B cell (primary cell): ENCODE measurements at regions not wholly inside any gene's neighbourhood (a gene's known extent, or its start where the extent isn't known, plus 50 kb on each side); places are given as distances from the start of the nearest gene placed in this dataset.

ENCODE experiments used
- ATAC-seq: fragments of 200-7000 bp; cut with Tn5 transposase; one replicate; pipeline ENCODE4 v1.10.0; 2021; ENCODE audit warnings: low read depth, mild to moderate bottlenecking, moderate number of reproducible peaks, moderate library complexity
- CTCF ChIA-PET: fragments of 350-600 bp; sonication (Branson Sonifier 250); formaldehyde crosslinking; loops from one replicate; lab custom pipeline; 2021; ENCODE audit warnings: antibody characterized with exemption, inconsistent platforms; lab: Charles Lee
- POLR2A ChIA-PET: fragments of 350-600 bp; sonication (Branson Sonifier 250); formaldehyde crosslinking; loops from one replicate; lab custom pipeline; 2021; ENCODE audit warnings: antibody characterized with exemption; lab: Charles Lee
- DNase-seq: peaks from one replicate; pipeline ENCODE4 v3.0.0; 2013
- H2AFZ ChIP-seq: 2 replicates; pipeline ENCODE4 v1.6.1; 2012; ENCODE audit warnings: mild to moderate bottlenecking, low read depth, low read length; ENCODE audit not compliant: insufficient read depth, poor library complexity, severe bottlenecking
- H3K27ac ChIP-seq, 2 donors: 1 replicate in 1 of 2; 2 replicates in 1 of 2; pipeline ENCODE4 v1.5.1; 2012 to 2013; ENCODE audit warnings: low read length in 2 of 2, mild to moderate bottlenecking in 2 of 2, moderate library complexity in 1 of 2
- H3K27me3 ChIP-seq, 4 experiments: fragments of 200-600 bp in 1 of 4; sonication (generic) in 1 of 4; replicated peaks in 1 of 4; 1 replicate in 2 of 4; 2 replicates in 2 of 4; pipeline versions ENCODE4 v1.6.1 to v1.7.0; 2013 to 2016; ENCODE audit warnings: low read length in 3 of 4, mild to moderate bottlenecking in 2 of 4, mixed read lengths in 1 of 4, moderate library complexity in 1 of 4; ENCODE audit not compliant: insufficient read depth in 4 of 4, control insufficient read depth in 3 of 4; ENCODE audit errors: control extremely low read depth in 1 of 4
- H3K36me3 ChIP-seq, 2 experiments: replicated peaks in 1 of 2; 1 replicate in 1 of 2; 2 replicates in 1 of 2; pipeline versions ENCODE4 v1.6.1 to v1.7.1; 2013; ENCODE audit warnings: low read length in 1 of 2; ENCODE audit not compliant: insufficient read depth in 2 of 2, control insufficient read depth in 1 of 2; ENCODE audit errors: control extremely low read depth in 1 of 2, extremely low read depth in 1 of 2
- H3K4me1 ChIP-seq, 2 donors: fragments of 200-600 bp in 1 of 2; sonication (generic) in 1 of 2; 1 replicate in 1 of 2; 2 replicates in 1 of 2; pipeline versions ENCODE4 v1.5.1 to v1.6.1; 2013 to 2017; ENCODE audit warnings: low read length in 2 of 2; ENCODE audit not compliant: control insufficient read depth in 2 of 2, insufficient read depth in 2 of 2
- H3K4me2 ChIP-seq: replicated peaks from 2 replicates; pipeline ENCODE3; 2012; ENCODE audit warnings: mild to moderate bottlenecking, low read depth, low read length; ENCODE audit not compliant: poor library complexity, severe bottlenecking
- H3K4me3 ChIP-seq, 5 experiments: fragments of 200-600 bp in 1 of 5; sonication (generic) in 1 of 5; 1 replicate in 3 of 5; 2 replicates in 2 of 5; pipeline versions ENCODE4 v1.5.1 to v1.7.0; 2011 to 2016; ENCODE audit warnings: low read length in 4 of 5, mild to moderate bottlenecking in 4 of 5, low read depth in 2 of 5, control low read depth in 1 of 5, moderate library complexity in 1 of 5; ENCODE audit not compliant: insufficient read depth in 1 of 5; ENCODE audit errors: control extremely low read depth in 1 of 5, extremely low read depth in 1 of 5
- H3K79me2 ChIP-seq: fragments of 200-600 bp; sonication (generic); one replicate; pipeline ENCODE4 v1.6.0; 2016; ENCODE audit warnings: low read length; ENCODE audit not compliant: control insufficient read depth, insufficient read depth
- H3K9ac ChIP-seq: fragments of 200-600 bp; sonication (generic); 2 replicates; pipeline ENCODE4 v1.6.1; 2017; ENCODE audit warnings: mild to moderate bottlenecking, low read length, moderate library complexity
- H3K9me3 ChIP-seq, 3 donors: one replicate each; pipeline versions ENCODE4 v1.6.1 to v1.7.1; 2013; ENCODE audit warnings: low read length in 2 of 3; ENCODE audit not compliant: control insufficient read depth in 2 of 3, insufficient read depth in 1 of 3; ENCODE audit errors: control extremely low read depth in 1 of 3
- H4K20me1 ChIP-seq: 2 replicates; pipeline ENCODE4 v1.6.0; 2012; ENCODE audit warnings: mild to moderate bottlenecking, low read length; ENCODE audit not compliant: insufficient read depth, control insufficient read depth, poor library complexity, severe bottlenecking
- H3K27ac Mint-ChIP-seq: one replicate; pipeline ENCODE4 v1.8.0; 2021; ENCODE audit warnings: mixed read lengths
- H3K27me3 Mint-ChIP-seq: one replicate; pipeline ENCODE4 v1.8.0; 2021; ENCODE audit warnings: mixed read lengths
- H3K4me1 Mint-ChIP-seq: one replicate; pipeline ENCODE4 v1.8.0; 2021; ENCODE audit warnings: mixed read lengths
- H3K4me3 Mint-ChIP-seq: one replicate; pipeline ENCODE4 v1.8.0; 2021; ENCODE audit warnings: mixed read lengths
- H3K9me3 Mint-ChIP-seq: one replicate; pipeline ENCODE4 v1.8.0; 2022; ENCODE audit warnings: mixed read lengths; ENCODE audit not compliant: insufficient read depth
- EZH2 ChIP-seq: IDR thresholded peaks from 2 replicates; pipeline ENCODE4 v1.6.1; 2012; ENCODE audit warnings: borderline replicate concordance, low read depth, mild to moderate bottlenecking, moderate library complexity, low read length; ENCODE audit not compliant: insufficient read depth, poor library complexity, severe bottlenecking
- WGBS: methylation state at CpG from one replicate; pipeline ENCODE4 v1.1.5; 2013; ENCODE audit warnings: missing lambda C conversion rate; ENCODE audit not compliant: insufficient coverage; 5-methylcytosine and 5-hydroxymethylcytosine counted together
- intact Hi-C: fragments of 100-400 bp; cut with micrococcal nuclease; formaldehyde crosslinking; loops from one replicate; pipeline ENCODE4 v1.10.0; 2022
- TF ChIP-seq, protein P1 (sequence below): fragments of 200-600 bp; IDR thresholded peaks from one replicate; pipeline ENCODE4 v1.8.0; 2022; ENCODE audit warnings: antibody characterized with exemption, mild to moderate bottlenecking

DNA sequence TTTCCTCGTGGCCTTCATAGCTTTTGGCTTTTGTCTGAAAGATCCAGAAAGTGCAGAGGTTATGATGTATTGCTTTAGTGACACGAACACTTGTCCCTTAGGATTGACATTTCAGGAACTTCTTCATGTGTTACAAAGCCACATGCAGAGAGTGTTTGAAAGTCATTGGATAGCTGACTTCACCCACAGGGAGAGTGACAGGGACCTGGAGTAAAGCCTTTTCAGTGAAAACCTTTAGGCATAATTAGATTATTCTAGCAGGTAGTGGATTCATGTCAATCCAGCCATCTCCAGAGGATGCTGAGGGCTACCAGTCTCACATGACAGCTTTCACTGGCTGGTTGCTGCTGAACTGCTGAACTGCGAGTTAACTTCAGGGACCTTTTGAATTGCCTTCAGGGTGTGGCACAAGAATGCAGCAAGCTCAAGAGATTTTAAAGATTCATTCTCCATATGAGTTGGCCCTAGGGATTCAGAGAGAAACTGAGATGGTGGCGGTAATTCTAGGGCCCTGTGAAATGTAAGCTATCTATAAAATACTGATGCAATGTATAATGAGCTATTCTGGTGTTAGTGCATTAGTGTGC is 267.0 kb upstream of the GOLIM4 start:
- WGBS: 83% methylated on average over 1 of the region's 4 CpGs
- intact Hi-C loops: no loop called here
- no peaks in the 10 kb centered on the region for H3K9me3 Mint-ChIP-seq
- no peaks in the 10 kb centered on the region for H3K4me1 ChIP-seq
- H2AFZ ChIP-seq: no peak overlapping the region
- ATAC-seq (no peak), DNase-seq (no peak)
- no peak overlapping the region for H3K9ac ChIP-seq
- no peaks in the 10 kb centered on the region for H3K27me3 Mint-ChIP-seq
- no peak overlapping the region for H3K27ac Mint-ChIP-seq
- no peaks in the 10 kb centered on the region for H3K9me3 ChIP-seq
- H3K4me3 Mint-ChIP-seq: no peak overlapping the region
- TF ChIP-seq, protein P1, sequence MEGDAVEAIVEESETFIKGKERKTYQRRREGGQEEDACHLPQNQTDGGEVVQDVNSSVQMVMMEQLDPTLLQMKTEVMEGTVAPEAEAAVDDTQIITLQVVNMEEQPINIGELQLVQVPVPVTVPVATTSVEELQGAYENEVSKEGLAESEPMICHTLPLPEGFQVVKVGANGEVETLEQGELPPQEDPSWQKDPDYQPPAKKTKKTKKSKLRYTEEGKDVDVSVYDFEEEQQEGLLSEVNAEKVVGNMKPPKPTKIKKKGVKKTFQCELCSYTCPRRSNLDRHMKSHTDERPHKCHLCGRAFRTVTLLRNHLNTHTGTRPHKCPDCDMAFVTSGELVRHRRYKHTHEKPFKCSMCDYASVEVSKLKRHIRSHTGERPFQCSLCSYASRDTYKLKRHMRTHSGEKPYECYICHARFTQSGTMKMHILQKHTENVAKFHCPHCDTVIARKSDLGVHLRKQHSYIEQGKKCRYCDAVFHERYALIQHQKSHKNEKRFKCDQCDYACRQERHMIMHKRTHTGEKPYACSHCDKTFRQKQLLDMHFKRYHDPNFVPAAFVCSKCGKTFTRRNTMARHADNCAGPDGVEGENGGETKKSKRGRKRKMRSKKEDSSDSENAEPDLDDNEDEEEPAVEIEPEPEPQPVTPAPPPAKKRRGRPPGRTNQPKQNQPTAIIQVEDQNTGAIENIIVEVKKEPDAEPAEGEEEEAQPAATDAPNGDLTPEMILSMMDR: no peak
- TF ChIP-seq EZH2: no peak
- H3K4me3 ChIP-seq: no peak overlapping the region
- ChIA-PET POLR2A (no interaction called here), CTCF (no interaction called here)
- H3K4me1 Mint-ChIP-seq: no peaks in the 10 kb centered on the region
- no peaks in the 10 kb centered on the region for H4K20me1 ChIP-seq
- no peaks in the 10 kb centered on the region for H3K36me3 ChIP-seq
- H3K27me3 ChIP-seq: no peaks in the 10 kb centered on the region
- no peak overlapping the region for H3K4me2 ChIP-seq
- no peaks in the 10 kb centered on the region for H3K79me2 ChIP-seq
- H3K27ac ChIP-seq: no peak overlapping the region

DNA sequence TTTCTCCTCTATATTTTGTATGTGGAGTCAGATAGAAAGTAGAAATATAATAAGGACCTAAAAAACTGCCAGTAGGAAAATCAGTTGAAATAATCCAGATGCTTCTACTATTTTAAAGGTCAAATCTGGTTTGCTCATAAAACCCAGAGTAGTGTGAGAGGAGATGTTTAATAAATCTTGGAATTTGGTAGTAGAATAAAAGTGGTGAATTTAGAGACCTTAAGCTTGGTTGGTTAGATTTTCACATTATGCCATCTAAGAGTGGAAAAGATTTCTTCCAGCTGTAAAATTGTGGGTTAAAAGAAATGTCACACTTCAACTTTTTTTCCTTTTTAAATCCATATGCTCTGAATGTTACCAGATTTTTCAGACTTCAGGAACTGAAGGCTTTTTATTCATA is 266.4 kb upstream of the GOLIM4 start:
- H3K27ac ChIP-seq: no peak overlapping the region
- no peaks in the 10 kb centered on the region for H3K27me3 ChIP-seq
- TF ChIP-seq, protein P1: no peak
- TF ChIP-seq EZH2: no peak
- H3K4me2 ChIP-seq: no peak overlapping the region
- Mint-ChIP-seq H3K9me3 (no peaks in the 10 kb centered on the region), H3K4me1 (no peaks in the 10 kb centered on the region), H3K27me3 (no peaks in the 10 kb centered on the region), H3K27ac (no peak overlapping the region), H3K4me3 (no peak overlapping the region)
- intact Hi-C loops: no loop called here
- no peaks in the 10 kb centered on the region for H3K79me2 ChIP-seq
- ChIA-PET POLR2A (no interaction called here), CTCF (no interaction called here)
- DNase-seq: no peak
- H3K4me1 ChIP-seq: no peaks in the 10 kb centered on the region
- H2AFZ ChIP-seq: no peak overlapping the region
- no peak overlapping the region for H3K4me3 ChIP-seq
- H4K20me1 ChIP-seq: no peaks in the 10 kb centered on the region
- no peaks in the 10 kb centered on the region for H3K36me3 ChIP-seq
- ATAC-seq: no peak
- H3K9me3 ChIP-seq: no peaks in the 10 kb centered on the region
- H3K9ac ChIP-seq: no peak overlapping the region
